ENCODE measurements at regions not wholly inside any gene's neighbourhood (a gene's known extent, or its start where the extent isn't known, plus 50 kb on each side); places are given as distances from the start of the nearest gene placed in this dataset.

DNA sequence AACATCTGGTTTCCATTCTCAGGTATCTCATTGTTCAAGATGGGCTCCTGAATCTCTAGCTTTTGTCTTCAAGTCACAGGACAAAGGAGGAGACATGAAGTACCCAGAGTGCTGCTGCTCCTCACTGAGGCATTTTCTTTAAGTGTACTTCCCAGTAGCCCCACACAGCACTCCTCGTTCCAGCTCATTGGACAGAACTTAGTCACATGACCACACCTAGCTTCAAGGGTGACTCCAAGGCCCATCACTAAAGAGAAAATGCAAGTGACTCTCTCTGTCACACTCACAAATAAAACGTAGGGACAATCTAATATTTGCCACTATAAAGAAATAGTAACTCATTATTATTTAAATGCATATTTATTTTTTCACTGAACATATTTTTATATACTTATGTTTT, 58.3 kb upstream of the NEUROD6 start:
- WGBS, 2 experiments (ENCODE audit: insufficient coverage in 2 of 2), result 89 to 100% methylated on average over 1 of the region's 2 CpGs
- H3K4me3 ChIP-seq (ENCODE audit: extremely low read depth, insufficient read depth, low read length, poor library complexity, severe bottlenecking), result no peak overlapping the region
- no peaks in the 10 kb centered on the region for H3K9me3 ChIP-seq (ENCODE audit: control insufficient read depth, low read length)
- H3K36me3 ChIP-seq (ENCODE audit: control insufficient read depth, insufficient read depth, low read length), result no peaks in the 10 kb centered on the region
- no peak overlapping the region for H3K27ac ChIP-seq (ENCODE audit: low read depth, low read length, severe bottlenecking)
- H3K4me1 ChIP-seq (ENCODE audit: control insufficient read depth, insufficient read depth, low read length, poor library complexity, severe bottlenecking), result no peaks in the 10 kb centered on the region

- Histone ChIP-seq H3K9me3 (ENCODE audit: control insufficient read depth, low read length) (no peaks in the 10 kb centered on the region), H3K4me1 (ENCODE audit: control insufficient read depth, insufficient read depth, low read length, poor library complexity, severe bottlenecking) (peaks cover 18% of the 10 kb centered on the region), H3K4me3 (ENCODE audit: extremely low read depth, insufficient read depth, low read length, poor library complexity, severe bottlenecking) (no peak overlapping the region), H3K36me3 (ENCODE audit: control insufficient read depth, insufficient read depth, low read length) (no peaks in the 10 kb centered on the region), H3K27ac (ENCODE audit: low read depth, low read length, severe bottlenecking) (no peak overlapping the region)
- WGBS, 2 experiments (ENCODE audit: insufficient coverage in 2 of 2), result no CpG with 5 or more reads among the region's 2 CpGs
Observed at GRCh38 chr7:31407178-31407676, 66.7 kb upstream of the NEUROD6 start.

DNA sequence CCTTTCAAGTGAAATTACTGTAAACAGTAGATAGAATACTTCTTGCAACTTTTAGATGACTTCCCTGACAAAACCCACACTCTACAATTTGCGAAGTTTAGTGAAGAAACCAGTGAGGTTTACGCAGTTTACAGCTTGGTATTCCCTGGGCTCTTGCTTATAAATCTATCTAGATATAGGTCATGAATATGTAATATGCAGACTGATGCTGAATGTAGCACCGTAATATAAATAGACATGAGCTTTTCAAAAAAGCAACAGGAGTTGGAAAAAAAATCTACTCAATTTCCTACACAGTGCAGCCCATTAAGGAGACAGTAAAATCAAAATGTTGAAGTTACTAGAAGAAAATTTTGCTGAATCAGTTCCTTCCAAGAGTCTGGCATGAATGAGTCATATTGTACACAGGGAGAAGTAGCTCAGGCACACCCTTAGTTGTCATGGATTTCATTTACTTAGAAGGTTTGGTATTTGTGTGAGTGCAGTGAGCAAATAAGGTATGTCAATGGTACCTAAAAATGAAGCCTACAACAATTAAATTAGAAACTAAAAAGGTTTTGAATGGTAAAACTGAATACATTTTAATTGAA, 67.7 kb upstream of the NEUROD6 start:
- Histone ChIP-seq H3K27ac (ENCODE audit: low read depth, low read length, severe bottlenecking) (no peak overlapping the region), H3K4me3 (ENCODE audit: extremely low read depth, insufficient read depth, low read length, poor library complexity, severe bottlenecking) (no peak overlapping the region), H3K4me1 (ENCODE audit: control insufficient read depth, insufficient read depth, low read length, poor library complexity, severe bottlenecking) (peaks cover 18% of the 10 kb centered on the region), H3K9me3 (ENCODE audit: control insufficient read depth, low read length) (no peaks in the 10 kb centered on the region), H3K36me3 (ENCODE audit: control insufficient read depth, insufficient read depth, low read length) (no peaks in the 10 kb centered on the region)
- 100% methylated on average over 2 of the region's 3 CpGs; no CpG with 5 or more reads in 1 of the 2 experiments for WGBS, 2 experiments (ENCODE audit: insufficient coverage in 2 of 2)

DNA sequence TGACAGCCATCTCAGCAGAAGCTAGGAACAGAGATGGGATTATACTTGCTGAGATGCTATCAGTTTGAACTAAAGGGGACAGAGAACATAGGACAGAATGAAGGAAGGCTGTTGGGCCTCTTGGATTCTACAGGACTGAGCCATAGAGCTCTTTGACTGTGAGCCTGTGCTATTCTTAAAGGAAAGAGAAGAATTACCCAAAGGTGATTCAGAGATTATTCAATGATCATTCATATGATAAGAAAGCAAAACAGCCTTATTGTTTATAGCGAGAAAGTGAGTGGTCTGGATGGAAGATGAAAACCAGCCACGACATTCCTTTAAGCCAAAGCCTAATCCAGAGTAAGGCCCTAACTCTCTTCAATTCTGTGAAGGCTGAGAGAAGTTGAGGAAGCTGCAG, 69.7 kb upstream of the NEUROD6 start:
- Histone ChIP-seq H3K36me3 (ENCODE audit: control insufficient read depth, insufficient read depth, low read length) (no peaks in the 10 kb centered on the region), H3K4me1 (ENCODE audit: control insufficient read depth, insufficient read depth, low read length, poor library complexity, severe bottlenecking) (peaks cover 18% of the 10 kb centered on the region), H3K27ac (ENCODE audit: low read depth, low read length, severe bottlenecking) (no peak overlapping the region), H3K9me3 (ENCODE audit: control insufficient read depth, low read length) (no peaks in the 10 kb centered on the region), H3K4me3 (ENCODE audit: extremely low read depth, insufficient read depth, low read length, poor library complexity, severe bottlenecking) (no peak overlapping the region)
- WGBS, 2 experiments (ENCODE audit: insufficient coverage in 2 of 2), result 86% methylated on average over 2 of the region's 2 CpGs; no CpG with 5 or more reads in 1 of the 2 experiments

GRCh38 chr7:31411416-31411815, 70.9 kb upstream of the NEUROD6 start:
- Histone ChIP-seq H3K36me3 (ENCODE audit: control insufficient read depth, insufficient read depth, low read length) (no peaks in the 10 kb centered on the region), H3K4me1 (ENCODE audit: control insufficient read depth, insufficient read depth, low read length, poor library complexity, severe bottlenecking) (peaks cover 18% of the 10 kb centered on the region), H3K4me3 (ENCODE audit: extremely low read depth, insufficient read depth, low read length, poor library complexity, severe bottlenecking) (no peak overlapping the region), H3K27ac (ENCODE audit: low read depth, low read length, severe bottlenecking) (no peak overlapping the region), H3K9me3 (ENCODE audit: control insufficient read depth, low read length) (no peaks in the 10 kb centered on the region)
- WGBS, 2 experiments (ENCODE audit: insufficient coverage in 2 of 2), result 80 to 82% methylated on average over 1 of the region's 1 CpG

GRCh38 chr7:31413766-31414165, 73.2 kb upstream of the NEUROD6 start:
- H3K36me3 ChIP-seq (ENCODE audit: control insufficient read depth, insufficient read depth, low read length), result no peaks in the 10 kb centered on the region
- peaks cover 14% of the 10 kb centered on the region for H3K4me1 ChIP-seq (ENCODE audit: control insufficient read depth, insufficient read depth, low read length, poor library complexity, severe bottlenecking)
- no peaks in the 10 kb centered on the region for H3K9me3 ChIP-seq (ENCODE audit: control insufficient read depth, low read length)
- H3K4me3 ChIP-seq (ENCODE audit: extremely low read depth, insufficient read depth, low read length, poor library complexity, severe bottlenecking), result no peak overlapping the region
- WGBS, 2 experiments (ENCODE audit: insufficient coverage in 2 of 2), result 83 to 100% methylated on average over 1 of the region's 1 CpG
- H3K27ac ChIP-seq (ENCODE audit: low read depth, low read length, severe bottlenecking), result no peak overlapping the region

- no peaks in the 10 kb centered on the region for H3K4me1 ChIP-seq (ENCODE audit: control insufficient read depth, insufficient read depth, low read length, poor library complexity, severe bottlenecking)
- H3K36me3 ChIP-seq (ENCODE audit: control insufficient read depth, insufficient read depth, low read length), result no peaks in the 10 kb centered on the region
- H3K4me3 ChIP-seq (ENCODE audit: extremely low read depth, insufficient read depth, low read length, poor library complexity, severe bottlenecking), result no peak overlapping the region
- no peak overlapping the region for H3K27ac ChIP-seq (ENCODE audit: low read depth, low read length, severe bottlenecking)
- H3K9me3 ChIP-seq (ENCODE audit: control insufficient read depth, low read length), result no peaks in the 10 kb centered on the region
- 79% methylated on average over 4 of the region's 5 CpGs; no CpG with 5 or more reads in 1 of the 2 experiments for WGBS, 2 experiments (ENCODE audit: insufficient coverage in 2 of 2)
Observed at GRCh38 chr7:31416381-31416870, 75.9 kb upstream of the NEUROD6 start.

DNA sequence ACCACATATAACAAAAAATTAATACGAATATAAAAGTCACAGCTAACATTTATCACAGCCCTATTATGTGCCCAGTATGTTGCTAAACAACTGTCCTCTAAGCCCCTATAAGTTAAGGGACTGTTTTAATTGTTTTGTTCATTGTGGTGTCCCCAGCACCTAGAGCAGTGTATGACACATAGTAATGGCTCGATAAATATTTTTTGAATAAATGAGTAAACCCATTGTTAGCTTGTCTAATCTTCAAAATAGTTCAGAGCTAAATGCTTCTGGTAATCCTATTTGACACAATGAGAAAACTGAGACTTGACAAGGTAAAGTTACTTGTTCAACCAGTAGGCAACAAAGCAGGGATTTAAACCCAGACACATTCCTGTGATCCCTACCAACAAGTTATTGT, 78.4 kb upstream of the NEUROD6 start:
- no CpG with 5 or more reads among the region's 2 CpGs for WGBS, 2 experiments (ENCODE audit: insufficient coverage in 2 of 2)
- Histone ChIP-seq H3K9me3 (ENCODE audit: control insufficient read depth, low read length) (no peaks in the 10 kb centered on the region), H3K36me3 (ENCODE audit: control insufficient read depth, insufficient read depth, low read length) (no peaks in the 10 kb centered on the region), H3K27ac (ENCODE audit: low read depth, low read length, severe bottlenecking) (no peak overlapping the region), H3K4me1 (ENCODE audit: control insufficient read depth, insufficient read depth, low read length, poor library complexity, severe bottlenecking) (no peaks in the 10 kb centered on the region), H3K4me3 (ENCODE audit: extremely low read depth, insufficient read depth, low read length, poor library complexity, severe bottlenecking) (no peak overlapping the region)

DNA sequence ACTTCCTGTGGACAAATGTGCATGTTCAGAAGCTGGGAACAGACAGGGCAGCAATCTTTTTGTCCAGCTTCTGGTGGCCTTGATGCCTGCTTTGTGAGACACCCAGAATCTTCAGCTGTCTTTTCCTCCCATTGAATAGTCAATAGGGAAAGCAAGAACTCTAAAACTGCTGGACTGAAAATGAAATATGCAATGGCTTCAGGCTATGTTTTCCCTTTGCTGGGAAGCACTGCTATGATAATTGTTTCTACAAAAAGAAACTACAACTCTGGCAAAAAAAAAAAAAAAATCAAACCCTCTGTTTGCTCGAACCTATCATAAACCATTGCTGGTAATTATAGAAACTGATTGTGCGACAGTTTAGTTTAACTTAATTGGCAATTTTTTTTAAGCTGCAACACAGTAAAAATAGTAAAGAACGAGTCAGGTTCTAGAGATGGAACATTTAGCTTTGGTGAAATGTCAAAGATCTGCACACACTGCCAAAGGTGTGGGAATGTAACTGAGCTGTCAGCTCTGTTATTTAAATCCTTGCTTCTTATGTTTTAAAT, 79.1 kb upstream of the NEUROD6 start:
- Histone ChIP-seq H3K4me1 (ENCODE audit: control insufficient read depth, insufficient read depth, low read length, poor library complexity, severe bottlenecking) (no peaks in the 10 kb centered on the region), H3K4me3 (ENCODE audit: extremely low read depth, insufficient read depth, low read length, poor library complexity, severe bottlenecking) (no peak overlapping the region), H3K9me3 (ENCODE audit: control insufficient read depth, low read length) (no peaks in the 10 kb centered on the region), H3K36me3 (ENCODE audit: control insufficient read depth, insufficient read depth, low read length) (no peaks in the 10 kb centered on the region), H3K27ac (ENCODE audit: low read depth, low read length, severe bottlenecking) (no peak overlapping the region)
- 89 to 90% methylated on average over 1 to 2 of the region's 3 CpGs for WGBS, 2 experiments (ENCODE audit: insufficient coverage in 2 of 2)

DNA sequence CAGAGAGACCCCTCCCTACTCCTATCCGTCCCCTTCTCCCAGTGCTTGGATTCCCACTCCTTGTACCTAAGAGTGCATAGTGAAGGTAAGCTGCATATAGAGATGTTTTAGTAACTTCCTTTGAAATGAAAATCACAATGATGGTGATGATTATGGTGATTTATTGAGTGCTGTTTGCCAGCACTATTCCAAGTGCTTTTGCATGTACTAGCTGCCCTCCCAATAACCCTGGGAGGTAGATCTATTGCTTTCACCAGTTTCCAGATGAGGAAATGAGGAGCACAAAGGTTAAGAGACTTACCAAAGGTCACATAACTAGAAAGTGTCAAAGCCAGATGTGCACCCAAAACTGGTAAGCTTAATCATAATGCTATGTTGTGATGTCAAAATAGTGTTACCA, 80.4 kb upstream of the NEUROD6 start:
- Histone ChIP-seq H3K27ac (ENCODE audit: low read depth, low read length, severe bottlenecking) (no peak overlapping the region), H3K4me1 (ENCODE audit: control insufficient read depth, insufficient read depth, low read length, poor library complexity, severe bottlenecking) (no peaks in the 10 kb centered on the region), H3K4me3 (ENCODE audit: extremely low read depth, insufficient read depth, low read length, poor library complexity, severe bottlenecking) (no peak overlapping the region), H3K36me3 (ENCODE audit: control insufficient read depth, insufficient read depth, low read length) (no peaks in the 10 kb centered on the region), H3K9me3 (ENCODE audit: control insufficient read depth, low read length) (no peaks in the 10 kb centered on the region)
- no CpG with 5 or more reads among the region's 1 CpG for WGBS, 2 experiments (ENCODE audit: insufficient coverage in 2 of 2)

DNA sequence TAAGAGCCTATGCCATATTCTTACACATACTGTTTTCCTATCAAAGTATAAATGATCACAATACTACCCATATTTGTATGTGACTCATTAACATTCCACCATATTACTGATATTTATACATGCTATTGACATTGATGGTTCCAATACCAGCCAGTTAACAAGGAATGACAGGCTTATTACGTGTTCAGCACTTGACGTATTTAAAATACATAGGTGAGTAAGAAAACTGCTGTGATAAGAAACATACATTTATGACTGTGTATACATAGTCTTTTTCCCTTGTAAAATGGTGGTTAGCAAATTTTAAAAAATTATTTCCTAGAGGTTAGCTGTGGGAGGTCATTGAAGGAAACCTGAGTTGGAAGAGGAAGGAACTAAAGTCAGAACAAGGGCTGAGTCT, 81.1 kb upstream of the NEUROD6 start:
- Histone ChIP-seq H3K4me3 (ENCODE audit: extremely low read depth, insufficient read depth, low read length, poor library complexity, severe bottlenecking) (no peak overlapping the region), H3K36me3 (ENCODE audit: control insufficient read depth, insufficient read depth, low read length) (no peaks in the 10 kb centered on the region), H3K9me3 (ENCODE audit: control insufficient read depth, low read length) (no peaks in the 10 kb centered on the region), H3K27ac (ENCODE audit: low read depth, low read length, severe bottlenecking) (no peak overlapping the region), H3K4me1 (ENCODE audit: control insufficient read depth, insufficient read depth, low read length, poor library complexity, severe bottlenecking) (no peaks in the 10 kb centered on the region)
- no CpG with 5 or more reads among the region's 2 CpGs for WGBS, 2 experiments (ENCODE audit: insufficient coverage in 2 of 2)
